ENCODE measurements at regions not wholly inside any gene's neighbourhood (a gene's known extent, or its start where the extent isn't known, plus 50 kb on each side); places are given as distances from the start of the nearest gene placed in this dataset.

- TF ChIP-seq CTCF (tag by site-specific recombination; IDR thresholded peaks at IDR 0.05) (no peak), ZNF23 (tag by site-specific recombination; IDR thresholded peaks at IDR 0.05; ENCODE audit: borderline replicate concordance) (no peak), ZNF639 (tag by site-specific recombination; IDR thresholded peaks at IDR 0.05) (no peak), ZNF157 (tag by site-specific recombination; IDR thresholded peaks at IDR 0.05) (no peak), ZNF830 (tag by site-specific recombination; IDR thresholded peaks at IDR 0.05; ENCODE audit: low read depth) (no peak), ZFP3 (tag by site-specific recombination; IDR thresholded peaks at IDR 0.05; ENCODE audit: low read depth) (no peak), PRDM1 (tag by site-specific recombination; IDR thresholded peaks at IDR 0.05) (no peak), REST (tag by site-specific recombination; IDR thresholded peaks at IDR 0.05) (no peak), ZBTB21 (tag by site-specific recombination; IDR thresholded peaks at IDR 0.05) (no peak), ZNF221 (tag by site-specific recombination; IDR thresholded peaks at IDR 0.05; ENCODE audit: borderline replicate concordance) (no peak), ZFP37 (tag by site-specific recombination; IDR thresholded peaks at IDR 0.05) (no peak), ZNF510 (tag by site-specific recombination; IDR thresholded peaks at IDR 0.05; ENCODE audit: insufficient replicate concordance) (no peak)
Observed at GRCh38 chr14:23729720-23730387, 93.7 kb downstream of the DHRS2 start.
